GM21515 (cell line): ENCODE measurements at regions not wholly inside any gene's neighbourhood (a gene's known extent, or its start where the extent isn't known, plus 50 kb on each side); places are given as distances from the start of the nearest gene placed in this dataset.

ENCODE experiments used
- ATAC-seq: cut with Tn5 transposase; IDR thresholded peaks from one replicate; pipeline ENCODE4 v1.9.1; 2021; ENCODE audit not compliant: unreplicated experiment

- no peak for ATAC-seq
Measured at GRCh38 chr4:160872491-160872890, 1291.3 kb downstream of the FSTL5 start.

GRCh38 chr4:160877087-160877790, 1286.6 kb downstream of the FSTL5 start:
- no peak for ATAC-seq

GRCh38 chr4:160880180-160880579, 1283.6 kb downstream of the FSTL5 start:
- no peak for ATAC-seq

GRCh38 chr4:160887668-160888067, 1276.1 kb downstream of the FSTL5 start:
- ATAC-seq: no peak

- no peak for ATAC-seq
Measured at GRCh38 chr4:160894128-160894527, 1269.7 kb downstream of the FSTL5 start.

GRCh38 chr4:160894809-160895208, 1269.0 kb downstream of the FSTL5 start:
- no peak for ATAC-seq

- no peak for ATAC-seq
Measured at GRCh38 chr4:160927311-160927710, 1236.5 kb downstream of the FSTL5 start.

GRCh38 chr4:160928482-160928881, 1235.3 kb downstream of the FSTL5 start:
- no peak for ATAC-seq

GRCh38 chr4:160947653-160948052, 1216.1 kb downstream of the FSTL5 start:
- no peak for ATAC-seq

GRCh38 chr4:160956875-160957274, 1206.9 kb downstream of the FSTL5 start:
- no peak for ATAC-seq

- no peak for ATAC-seq
Measured at GRCh38 chr4:160969925-160970324, 1193.9 kb downstream of the FSTL5 start.

- ATAC-seq: no peak
Measured at GRCh38 chr4:160980091-160980490, 1183.7 kb downstream of the FSTL5 start.

- ATAC-seq: no peak
Measured at GRCh38 chr4:160981083-160981482, 1182.7 kb downstream of the FSTL5 start.

GRCh38 chr4:160983035-160983434, 1180.8 kb downstream of the FSTL5 start:
- ATAC-seq: no peak

- ATAC-seq: no peak
Measured at GRCh38 chr4:161002386-161002785, 1161.4 kb downstream of the FSTL5 start.

- ATAC-seq: no peak
Measured at GRCh38 chr4:161003418-161004057, 1160.3 kb downstream of the FSTL5 start.

- no peak for ATAC-seq
Measured at GRCh38 chr4:161005746-161006145, 1158.1 kb downstream of the FSTL5 start.

GRCh38 chr4:161008527-161008926, 1155.3 kb downstream of the FSTL5 start:
- ATAC-seq: no peak

- no peak for ATAC-seq
Measured at GRCh38 chr4:161010227-161010626, 1153.6 kb downstream of the FSTL5 start.
